Heart left ventricle (tissue), 16 donors: ENCODE measurements at regions not wholly inside any gene's neighbourhood (a gene's known extent, or its start where the extent isn't known, plus 50 kb on each side); places are given as distances from the start of the nearest gene placed in this dataset.
"Not testable (repeated sequence)": the region's sequence is repeated elsewhere in the genome, so short reads cannot be mapped to it uniquely, and the experiment has no call there.

ENCODE experiments used
- ATAC-seq, 4 donors: fragments of 200-7000 bp; cut with Tn5 transposase; one replicate each; pipeline ENCODE4 v1.9.1; 2020 to 2022; ENCODE audit warnings: moderate library complexity in 4 of 4, mild to moderate bottlenecking in 3 of 4, moderate number of reproducible peaks in 1 of 4
- DNase-seq, 5 donors: peaks; one replicate each; pipeline ENCODE4 v3.0.0-alpha.2; 2020
- H3K27ac ChIP-seq, 12 donors: fragments of 200-600 bp; sonication (generic) in 4 of 12; one replicate each; pipeline versions ENCODE4 v1.5.0 to v1.8.0; 2016 to 2022; ENCODE audit warnings: mild to moderate bottlenecking in 2 of 12
- H3K27me3 ChIP-seq, 9 donors: fragments of 200-600 bp; sonication (generic) in 2 of 9; one replicate each; pipeline versions ENCODE4 v1.5.1 to v1.8.0; 2016 to 2022; ENCODE audit warnings: mild to moderate bottlenecking in 3 of 9
- H3K36me3 ChIP-seq, 9 donors: fragments of 200-600 bp; sonication (generic) in 2 of 9; one replicate each; pipeline versions ENCODE4 v1.5.0 to v1.8.0; 2018 to 2022; ENCODE audit warnings: mild to moderate bottlenecking in 2 of 9
- H3K4me1 ChIP-seq, 12 donors: fragments of 200-600 bp; sonication (generic) in 4 of 12; one replicate each; pipeline versions ENCODE4 v1.5.0 to v1.8.0; 2016 to 2022; ENCODE audit warnings: mild to moderate bottlenecking in 3 of 12
- H3K4me3 ChIP-seq, 12 donors: fragments of 200-600 bp; sonication (generic) in 4 of 12; one replicate each; pipeline versions ENCODE4 v1.5.0 to v1.8.0; 2017 to 2022; ENCODE audit warnings: mild to moderate bottlenecking in 9 of 12, moderate library complexity in 4 of 12
- H3K9me3 ChIP-seq, 12 donors: fragments of 200-600 bp; sonication (generic) in 4 of 12; one replicate each; pipeline versions ENCODE4 v1.5.0 to v1.8.0; 2016 to 2022; ENCODE audit warnings: mild to moderate bottlenecking in 1 of 12
- CTCF ChIP-seq, 12 donors: fragments of 200-600 bp; sonication (generic) in 4 of 12; IDR thresholded peaks; one replicate each; pipeline versions ENCODE4 v1.5.0 to v1.8.0; 2018 to 2022; ENCODE audit warnings: antibody characterized with exemption in 12 of 12, mild to moderate bottlenecking in 5 of 12
- POLR2A ChIP-seq, 2 donors: fragments of 450-650 bp; IDR thresholded peaks; one replicate each; pipeline ENCODE4 v1.6.1; 2017; ENCODE audit warnings: antibody characterized with exemption in 2 of 2, mild to moderate bottlenecking in 2 of 2, moderate library complexity in 2 of 2
- WGBS, 4 donors: extraction: QIAGEN DNeasy Blood & Tissue Kit in 2 of 4; methylation state at CpG; one replicate each; pipeline versions ENCODE4 v1.1.5 to v1.1.7; 2013 to 2018; 5-methylcytosine and 5-hydroxymethylcytosine counted together
- intact Hi-C, 10 donors: fragments of 100-400 bp; cut with DNase I; formaldehyde crosslinking; loops; one replicate each; pipeline versions ENCODE4 v1.11.1 to v1.14.2; 2022
- donor health status: ischemic (EF 13 %, LVEDD 7.1; RV severe dilation, severe dysfunction).
- donor health status: healthy with polysubstance abuse.
- donor health status: DM: no; HTN: yes; CAD: no.
- donor health status: DM: no; HTN: no; CAD: no.
- donor health status: ischemic (EF 25% LVEDD 6.9; RV normal size, moderate dysfunction).
- donor health status: ischemic (EF 25% LVEDD 5.7; RV mildly dilated, moderate dysfunction).
- donor health status: healthy.
- donor health status: DM: yes; HTN: yes; CAD: no.
- donor health status: ischemic (EF 35%, LVEDD 5.7; RV mildly dilated, moderate dysfunction).
- donor health status: nonischemic (EF 11% LVEDD 7.7; RV severe dilation, severe dysfunction).
- donor health status: DM: yes; HTN: yes; CAD: no.
- donor health status: PGD.
- donor health status: ischemic (EF 29% LVEDD 5.4; RV normal size, mild dysfunction).
- donor health status: nonischemic (EF 23%, LVEDD 6.1; RV moderate dilation, normal function).

GRCh38 chr17:71511266-71511995 lies 609.4 kb upstream of the SOX9 start:
- Histone ChIP-seq H3K36me3 (no peaks in the 10 kb centered on the region), H3K4me3 (no peak overlapping the region), H3K9me3 (no peaks in the 10 kb centered on the region), H3K27me3 (no peaks in the 10 kb centered on the region), H3K27ac (no peak overlapping the region), H3K4me1 (no peaks in the 10 kb centered on the region)
- intact Hi-C loops = no loop called here
- DNase-seq = no peak
- no peak for ATAC-seq
- TF ChIP-seq POLR2A (IDR thresholded peaks at IDR 0.05) = no peak
- no peak for TF ChIP-seq CTCF (IDR thresholded peaks at IDR 0.05)
- 71 to 85% (median 78%) methylated on average over 3 of the region's 3 CpGs for WGBS, 4 donors

- ATAC-seq, intact Hi-C loops, H3K4me3 ChIP-seq, H3K9me3 ChIP-seq, H3K36me3 ChIP-seq, DNase-seq, H3K27me3 ChIP-seq, H3K4me1 ChIP-seq, H3K27ac ChIP-seq: not testable (repeated sequence)
- 91 to 97% (median 94%) methylated on average over 2 of the region's 2 CpGs for WGBS, 4 donors
Observed at GRCh38 chr17:71513725-71514124, 607.1 kb upstream of the SOX9 start.

GRCh38 chr17:71516149-71516548 lies 604.7 kb upstream of the SOX9 start:
- TF ChIP-seq POLR2A (IDR thresholded peaks at IDR 0.05) (no peak), CTCF (IDR thresholded peaks at IDR 0.05) (no peak)
- intact Hi-C loops = no loop called here
- Histone ChIP-seq H3K27ac (no peak overlapping the region), H3K27me3 (no peaks in the 10 kb centered on the region), H3K36me3 (no peaks in the 10 kb centered on the region), H3K4me1 (no peaks in the 10 kb centered on the region), H3K9me3 (no peaks in the 10 kb centered on the region), H3K4me3 (no peak overlapping the region)
- WGBS, 4 donors = 67 to 71% (median 70%) methylated on average over 6 of the region's 6 CpGs
- ATAC-seq = no peak
- no peak for DNase-seq

GRCh38 chr17:71519285-71519684 lies 601.5 kb upstream of the SOX9 start:
- Histone ChIP-seq H3K36me3 (no peaks in the 10 kb centered on the region), H3K4me3 (no peak overlapping the region), H3K9me3 (no peaks in the 10 kb centered on the region), H3K27me3 (no peaks in the 10 kb centered on the region), H3K4me1 (no peaks in the 10 kb centered on the region), H3K27ac (no peak overlapping the region)
- DNase-seq = no peak
- no peak for ATAC-seq
- intact Hi-C loops = no loop called here
- TF ChIP-seq CTCF (IDR thresholded peaks at IDR 0.05) = no peak
- 61 to 81% (median 71%) methylated on average over 2 of the region's 2 CpGs for WGBS, 4 donors

GRCh38 chr17:71521724-71522123 lies 599.1 kb upstream of the SOX9 start:
- Histone ChIP-seq H3K4me3 (no peak overlapping the region), H3K36me3 (no peaks in the 10 kb centered on the region), H3K4me1 (no peaks in the 10 kb centered on the region), H3K9me3 (no peaks in the 10 kb centered on the region), H3K27me3 (no peaks in the 10 kb centered on the region), H3K27ac (no peak overlapping the region)
- ATAC-seq (no peak), DNase-seq (no peak)
- intact Hi-C loops = loop anchor here in 1 of 10 donors (10.0 kb wide), 1 partner anchor 63 kb away; no protein-coding TSS in a partner anchor
- WGBS, 4 donors = 66 to 79% (median 73%) methylated on average over 2 of the region's 2 CpGs
- TF ChIP-seq CTCF (IDR thresholded peaks at IDR 0.05) (no peak), POLR2A (IDR thresholded peaks at IDR 0.05) (no peak)
